Inflammatory macrophage (primary cell): ENCODE measurements at regions not wholly inside any gene's neighbourhood (a gene's known extent, or its start where the extent isn't known, plus 50 kb on each side); places are given as distances from the start of the nearest gene placed in this dataset.

Experiments
- DNase-seq, 2 donors: peaks; one replicate each; pipeline ENCODE4 v3.0.0-alpha.2; 2020 to 2022

DNA sequence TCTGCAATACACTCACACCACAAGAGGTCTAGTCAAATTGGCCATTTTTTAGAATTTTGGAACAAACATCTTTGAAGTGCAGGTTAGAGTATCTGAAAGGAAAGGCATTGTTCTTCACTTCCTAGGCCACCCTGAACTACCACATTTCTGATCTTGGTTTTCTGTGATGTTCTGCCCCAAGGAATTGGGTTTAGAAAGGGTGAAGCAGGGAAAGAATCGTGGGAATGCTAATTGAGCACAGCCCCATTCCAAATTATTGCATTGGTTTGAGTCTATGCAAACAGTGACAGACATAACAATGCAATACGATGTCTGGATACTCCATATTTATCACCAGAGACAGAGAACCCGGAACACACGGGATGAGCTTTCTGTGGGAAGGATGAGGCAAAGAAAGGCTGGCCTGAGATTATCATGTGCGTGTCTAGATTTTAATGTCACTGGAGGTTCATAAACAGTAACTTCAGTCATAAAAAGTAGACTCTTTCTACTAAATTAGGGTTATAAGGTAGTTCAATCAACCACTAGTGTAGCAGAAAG is 195.3 kb upstream of the BLID start:
- DNase-seq = no peak

DNA sequence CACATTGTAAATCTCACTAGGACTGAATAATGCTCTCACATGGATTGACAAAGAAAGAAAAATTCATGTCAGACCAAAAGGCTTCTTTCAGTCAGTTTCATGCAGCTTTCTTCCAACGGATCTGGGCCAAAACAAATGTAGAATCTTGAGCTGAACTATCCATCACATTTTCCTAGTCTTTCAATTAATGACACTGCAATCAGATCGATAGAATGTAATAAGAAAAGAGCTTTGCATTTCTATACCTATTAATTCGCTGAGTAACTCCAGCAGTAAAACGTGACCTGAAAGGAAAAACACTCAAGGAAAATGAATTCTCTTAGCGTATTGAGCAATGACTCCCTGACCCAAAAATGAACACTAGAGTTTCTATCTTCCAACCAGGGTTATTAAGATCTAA is 194.8 kb upstream of the BLID start:
- DNase-seq = no peak

DNA sequence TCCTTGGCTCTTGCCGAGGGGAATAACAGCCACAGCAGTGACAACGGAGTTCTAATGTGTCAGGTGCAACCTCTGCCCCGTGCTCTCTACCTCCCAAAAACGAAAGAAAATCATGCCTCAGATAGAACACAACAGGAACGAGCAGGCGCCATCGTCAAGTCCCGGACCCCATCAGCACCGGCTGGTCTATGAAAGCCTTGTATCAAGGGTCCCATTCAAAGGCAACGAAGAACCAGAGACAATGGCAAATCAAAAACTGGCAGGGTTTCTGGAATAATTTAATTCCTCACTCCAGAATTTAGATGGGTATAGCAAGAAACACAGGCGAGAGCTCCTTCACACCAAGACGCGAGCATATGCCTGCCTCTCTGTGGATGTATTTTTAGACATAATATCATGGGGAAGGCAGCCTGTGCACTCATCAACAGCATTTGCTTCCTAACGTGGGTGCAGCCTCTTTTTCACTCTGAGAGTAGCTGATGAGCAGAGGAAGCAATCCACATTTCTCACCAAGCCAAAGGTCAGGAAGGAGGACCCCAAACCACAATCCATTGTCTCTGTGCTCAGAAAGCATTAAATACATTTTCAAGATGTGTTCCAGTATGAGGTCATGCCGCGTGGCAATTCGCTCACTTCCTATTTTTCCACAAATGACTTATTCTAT is 193.4 kb upstream of the BLID start:
- peak in 1 of 2 donors; percentile 39 for DNase-seq

DNA sequence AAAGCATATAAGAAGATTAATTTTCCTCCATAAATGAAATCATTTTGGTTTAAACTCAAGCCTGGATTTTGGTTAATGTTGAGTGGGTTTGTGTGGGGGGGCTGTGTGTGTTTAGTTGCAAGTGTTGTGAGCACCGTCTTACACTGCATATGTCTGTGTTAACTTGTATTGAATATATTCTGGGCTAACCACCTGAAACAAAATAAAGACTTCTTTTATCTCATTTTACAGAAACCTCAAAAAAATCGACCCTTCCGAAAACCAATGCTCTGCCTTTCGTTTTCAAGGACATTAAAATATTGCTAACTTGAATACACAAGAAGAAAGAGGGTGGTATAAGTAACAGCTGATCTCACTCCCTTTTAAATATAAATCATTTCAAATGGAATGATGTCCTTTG is 192.2 kb upstream of the BLID start:
- no peak for DNase-seq

DNA sequence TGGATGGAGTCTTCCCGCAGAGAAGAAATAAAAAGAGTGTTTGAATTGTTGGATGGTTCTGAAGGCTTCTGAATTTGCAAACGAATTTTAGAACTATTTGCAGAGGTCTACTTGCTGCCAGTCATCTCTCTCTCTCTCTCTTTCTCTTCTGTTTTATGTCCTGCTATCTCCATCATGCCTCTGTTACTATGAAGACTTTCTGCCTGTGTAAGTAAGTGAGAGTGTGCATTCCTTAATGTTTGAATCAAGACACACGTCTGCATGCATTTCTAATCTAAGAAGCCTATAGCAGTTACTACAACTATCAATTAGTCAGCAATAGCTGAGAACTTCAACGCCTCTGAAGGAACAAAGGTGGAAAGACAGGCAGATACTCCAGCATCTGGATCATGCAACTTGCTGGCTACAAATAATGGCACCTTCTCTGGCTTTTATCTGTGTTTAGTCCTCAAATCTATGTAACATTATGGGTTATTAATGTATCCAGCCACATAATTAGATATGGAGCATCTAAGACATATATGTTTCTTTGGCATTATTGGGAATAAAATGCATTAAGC is 191.5 kb upstream of the BLID start:
- no peak for DNase-seq

- no peak for DNase-seq
Measured at GRCh38 chr11:122306831-122307391, 190.9 kb upstream of the BLID start.

DNA sequence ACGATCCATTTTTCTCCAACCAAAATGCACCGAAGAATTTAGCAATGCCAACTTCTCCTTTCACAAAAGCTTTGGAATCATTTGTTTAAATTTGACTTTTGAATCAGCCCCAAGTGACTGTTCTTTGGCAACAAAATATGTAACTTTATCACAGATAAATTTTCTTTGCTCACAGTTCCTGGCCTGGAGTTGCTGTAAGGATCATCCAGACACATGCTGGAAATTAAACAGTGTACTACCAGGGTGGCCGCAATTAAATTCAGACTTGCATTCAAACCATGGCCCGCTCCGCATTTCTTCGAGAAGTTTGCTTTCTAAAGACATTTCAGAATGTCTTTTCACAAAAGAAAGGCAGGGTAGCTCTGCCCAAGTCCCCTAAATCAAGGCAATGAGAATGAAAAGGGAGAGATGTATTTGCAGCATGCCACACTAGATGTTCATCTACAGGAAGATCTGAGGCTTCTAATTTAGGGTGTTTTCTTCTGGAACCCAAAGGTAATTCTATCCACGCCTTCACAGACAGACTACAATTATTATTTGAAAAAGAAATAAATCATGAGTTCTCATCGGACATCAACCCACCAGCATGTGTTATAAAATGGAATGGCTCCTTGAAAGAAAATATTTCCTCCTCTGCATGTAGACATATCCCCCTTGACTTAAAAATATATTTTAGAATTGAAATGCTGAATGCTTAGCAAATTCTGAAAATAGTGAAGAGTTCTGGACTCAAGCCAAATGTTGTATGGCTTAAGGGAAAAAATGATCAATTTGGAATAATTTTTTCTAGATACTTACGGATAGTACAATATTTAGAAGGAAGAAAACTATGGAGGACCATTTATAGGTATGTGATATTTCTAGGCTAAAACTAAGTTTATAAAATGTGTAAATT is 189.7 kb upstream of the BLID start:
- DNase-seq = no peak

DNA sequence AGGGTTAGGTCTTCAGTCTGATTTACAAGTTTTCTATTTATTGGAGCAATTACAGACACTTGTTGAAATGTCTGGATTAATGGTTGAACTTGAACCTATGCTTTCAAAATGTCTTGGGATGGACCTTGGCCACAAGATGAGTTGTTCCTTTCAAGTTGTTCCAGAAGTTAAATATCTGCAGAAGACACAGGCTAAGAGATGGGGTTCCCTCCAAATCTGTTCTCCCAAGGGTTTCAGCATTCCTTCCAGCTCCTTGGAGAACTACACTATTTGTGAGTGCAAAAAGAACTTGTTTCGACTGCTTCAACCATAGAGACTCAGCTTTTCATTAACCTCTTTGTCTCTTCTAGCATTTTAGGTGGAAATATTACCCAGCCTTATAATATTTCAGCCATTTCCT is 189.0 kb upstream of the BLID start:
- DNase-seq = no peak

GRCh38 chr11:122304306-122304705 is 188.3 kb upstream of the BLID start:
- DNase-seq = peak; percentile 3 to 21

- DNase-seq = no peak
Measured at GRCh38 chr11:122294041-122294440, 178.0 kb upstream of the BLID start.

GRCh38 chr11:122293296-122294023 is 177.4 kb upstream of the BLID start:
- peak; percentile 19 to 27 for DNase-seq

GRCh38 chr11:122287401-122287800 is 171.4 kb upstream of the BLID start:
- DNase-seq = no peak

GRCh38 chr11:122285070-122285988 is 169.3 kb upstream of the BLID start:
- no peak for DNase-seq

DNA sequence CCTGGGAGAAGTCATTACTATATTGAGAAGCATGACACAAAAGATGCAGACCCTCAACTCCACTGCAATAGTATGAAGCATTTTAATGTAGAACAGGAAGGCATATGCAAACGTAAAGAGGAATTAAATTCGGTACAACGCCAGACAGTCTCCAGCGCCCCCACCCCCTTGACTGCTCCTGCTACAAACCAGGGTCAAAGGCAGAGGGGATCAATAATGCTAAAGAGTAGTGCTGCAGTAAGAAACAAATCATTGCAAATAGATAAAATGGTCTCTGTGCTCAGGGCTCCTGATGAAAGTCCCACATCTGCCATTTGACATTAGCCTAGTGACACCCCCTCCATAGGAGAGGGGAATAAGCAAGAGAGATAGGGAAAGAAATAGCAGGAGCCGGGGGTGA is 164.9 kb upstream of the BLID start:
- DNase-seq = no peak

DNA sequence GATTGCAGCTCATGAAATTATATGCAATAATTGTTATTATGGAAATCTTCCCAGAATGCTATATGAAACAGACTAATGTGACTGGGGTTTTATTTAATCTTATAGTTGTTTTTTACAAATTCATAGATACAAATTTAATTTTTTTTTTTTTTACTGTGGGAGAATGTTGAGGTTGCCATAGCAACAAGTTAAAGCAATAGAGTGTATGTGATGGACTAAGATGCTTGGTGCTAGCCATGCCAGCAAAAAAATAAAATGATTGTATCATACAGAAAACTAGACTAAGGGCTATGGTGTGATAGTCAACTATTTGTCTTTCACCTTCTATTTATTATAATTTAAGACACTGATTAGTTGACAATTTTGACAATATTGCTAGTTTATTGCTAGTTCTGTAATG is 163.2 kb upstream of the BLID start:
- no peak for DNase-seq

- DNase-seq = no peak
Measured at GRCh38 chr11:122277493-122277892, 161.5 kb upstream of the BLID start.

DNA sequence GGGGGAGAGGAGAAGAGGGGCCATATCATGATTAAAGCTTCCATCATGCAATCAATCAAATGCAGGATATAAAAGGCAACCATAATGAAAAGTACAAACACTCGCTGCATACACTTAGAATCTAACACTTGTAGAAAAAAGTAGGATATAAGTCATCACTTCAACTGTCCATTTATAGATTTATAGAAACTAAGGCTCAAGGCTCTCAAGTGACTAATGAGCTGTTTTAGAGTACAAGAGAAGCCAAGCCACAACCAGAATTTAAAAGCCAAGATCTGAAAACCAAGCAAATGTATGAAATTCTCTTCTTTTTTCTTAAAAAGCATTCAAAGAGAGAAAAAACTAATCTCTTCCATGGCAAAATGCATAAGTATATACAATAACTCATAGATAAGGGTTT is 160.2 kb upstream of the BLID start:
- no peak for DNase-seq

GRCh38 chr11:122275508-122275907 is 159.5 kb upstream of the BLID start:
- no peak for DNase-seq

GRCh38 chr11:122273476-122274191 is 157.6 kb upstream of the BLID start:
- no peak for DNase-seq

DNA sequence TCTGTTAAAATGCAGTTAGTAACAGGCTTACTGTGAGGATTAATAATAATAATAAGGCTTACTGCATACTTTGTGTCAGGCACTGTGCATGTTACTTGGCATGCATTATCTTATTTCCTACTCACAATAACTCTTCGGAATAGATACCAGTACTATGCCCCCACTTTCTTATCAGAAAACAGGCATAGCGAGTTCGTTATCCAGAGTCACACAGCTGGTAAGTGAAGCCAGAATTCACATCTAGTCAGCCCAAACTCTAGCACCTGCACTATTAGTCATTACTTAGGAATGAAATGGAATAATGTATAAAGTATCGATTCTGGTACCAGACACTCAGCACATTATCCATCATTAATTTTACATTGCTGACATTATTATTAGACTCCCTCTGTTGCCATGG is 155.7 kb upstream of the BLID start:
- DNase-seq = no peak

DNA sequence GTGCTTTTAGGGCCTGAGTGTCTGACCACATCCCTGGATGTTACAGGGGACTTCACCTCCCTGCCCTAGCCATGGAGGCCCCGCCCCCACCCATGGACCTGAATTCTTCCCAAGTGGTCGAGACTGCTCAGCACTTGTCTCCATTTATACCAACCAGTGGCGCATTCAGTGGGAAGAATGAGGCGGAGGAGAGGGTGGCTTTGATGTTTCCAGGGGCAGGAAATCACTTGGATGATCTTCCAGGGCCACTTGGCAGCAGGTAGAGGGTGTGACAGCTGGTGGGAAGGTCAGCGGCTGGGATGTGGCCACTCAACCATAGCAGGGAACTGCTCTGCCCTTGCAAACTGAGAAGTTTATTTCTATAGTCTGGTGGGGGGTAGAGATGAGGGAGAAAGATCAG is 155.1 kb upstream of the BLID start:
- DNase-seq = no peak
